HG03045 (cell line): ENCODE measurements at regions not wholly inside any gene's neighbourhood (a gene's known extent, or its start where the extent isn't known, plus 50 kb on each side); places are given as distances from the start of the nearest gene placed in this dataset.
"Not testable (repeated sequence)": the region's sequence is repeated elsewhere in the genome, so short reads cannot be mapped to it uniquely, and the experiment has no call there.

ENCODE experiments used
- ATAC-seq: cut with Tn5 transposase; IDR thresholded peaks from one replicate; pipeline ENCODE4 v1.9.1; 2021; ENCODE audit warnings: mild to moderate bottlenecking, moderate library complexity; ENCODE audit not compliant: unreplicated experiment

DNA sequence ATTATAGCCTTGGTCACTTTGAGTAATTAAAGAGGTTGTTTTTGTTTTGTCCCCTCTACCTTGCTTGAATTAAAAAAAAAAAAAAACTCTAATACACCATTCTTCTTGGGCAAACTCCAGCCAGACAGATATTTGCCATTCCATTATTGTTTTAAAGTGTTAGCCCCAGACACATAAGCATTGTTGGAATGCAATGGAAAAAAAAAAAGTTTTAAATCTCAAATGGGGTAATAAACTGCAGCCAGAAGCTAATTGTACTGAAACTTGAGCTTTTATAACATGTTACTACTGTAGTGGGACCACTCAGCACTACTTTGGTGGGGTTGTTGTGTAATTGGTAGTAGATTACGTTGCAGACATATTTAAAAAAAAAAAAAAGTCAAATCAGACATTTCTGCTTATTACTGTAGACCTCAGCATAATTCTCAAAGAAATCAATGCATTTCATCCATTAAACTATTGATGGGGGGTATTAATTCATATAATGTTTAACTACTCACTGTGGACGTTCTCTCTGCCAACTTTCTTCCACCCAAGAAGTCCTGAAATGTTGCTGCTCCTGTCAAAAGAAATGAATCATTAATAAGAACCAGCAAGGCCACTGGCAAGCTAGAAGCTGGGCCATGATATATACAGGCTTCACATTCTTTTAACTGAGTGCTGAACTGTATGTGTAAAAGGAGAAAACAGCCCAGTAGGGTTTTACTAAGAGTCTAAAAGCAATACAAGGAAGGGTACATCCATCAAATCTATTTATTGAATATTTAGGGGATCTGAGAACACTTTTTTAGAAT lies 626.6 kb upstream of the SOX9 start:
- ATAC-seq = no peak

DNA sequence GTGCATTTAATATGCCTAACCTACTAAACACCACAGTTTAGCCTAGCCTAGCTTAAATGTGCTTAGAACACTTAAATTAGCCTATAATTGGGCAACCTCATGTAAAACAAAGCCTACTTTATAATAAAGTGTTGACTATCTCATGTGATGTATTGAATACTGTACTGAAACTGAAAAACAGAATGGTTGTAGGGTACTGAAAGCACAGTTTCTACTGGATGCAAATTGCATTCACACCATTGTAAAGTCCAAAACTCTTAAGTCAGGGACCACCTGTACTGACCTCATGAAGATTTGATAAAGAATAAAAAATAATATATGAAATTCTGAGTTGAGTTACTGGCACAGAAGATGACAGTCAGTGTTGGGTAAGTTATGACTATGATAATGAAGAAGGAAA lies 625.4 kb upstream of the SOX9 start:
- no peak for ATAC-seq

DNA sequence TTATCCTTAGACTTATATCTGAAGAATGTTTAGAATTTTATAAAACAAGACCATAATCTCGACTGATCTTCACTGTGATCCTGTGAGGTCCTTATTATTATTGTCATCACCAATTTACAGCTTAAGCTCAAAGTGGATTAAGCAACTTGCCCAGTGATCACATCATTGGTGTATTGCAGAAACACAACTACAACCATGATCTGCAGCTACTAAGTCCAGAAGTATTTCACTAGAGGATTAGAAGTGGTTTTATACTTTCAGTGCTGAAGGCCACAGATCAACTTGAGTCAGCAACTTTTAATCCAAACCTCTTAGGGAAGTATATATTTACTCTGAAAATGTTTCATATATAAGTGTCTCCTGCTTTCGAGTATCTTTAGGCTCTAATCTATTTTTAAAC lies 624.3 kb upstream of the SOX9 start:
- ATAC-seq = no peak

DNA sequence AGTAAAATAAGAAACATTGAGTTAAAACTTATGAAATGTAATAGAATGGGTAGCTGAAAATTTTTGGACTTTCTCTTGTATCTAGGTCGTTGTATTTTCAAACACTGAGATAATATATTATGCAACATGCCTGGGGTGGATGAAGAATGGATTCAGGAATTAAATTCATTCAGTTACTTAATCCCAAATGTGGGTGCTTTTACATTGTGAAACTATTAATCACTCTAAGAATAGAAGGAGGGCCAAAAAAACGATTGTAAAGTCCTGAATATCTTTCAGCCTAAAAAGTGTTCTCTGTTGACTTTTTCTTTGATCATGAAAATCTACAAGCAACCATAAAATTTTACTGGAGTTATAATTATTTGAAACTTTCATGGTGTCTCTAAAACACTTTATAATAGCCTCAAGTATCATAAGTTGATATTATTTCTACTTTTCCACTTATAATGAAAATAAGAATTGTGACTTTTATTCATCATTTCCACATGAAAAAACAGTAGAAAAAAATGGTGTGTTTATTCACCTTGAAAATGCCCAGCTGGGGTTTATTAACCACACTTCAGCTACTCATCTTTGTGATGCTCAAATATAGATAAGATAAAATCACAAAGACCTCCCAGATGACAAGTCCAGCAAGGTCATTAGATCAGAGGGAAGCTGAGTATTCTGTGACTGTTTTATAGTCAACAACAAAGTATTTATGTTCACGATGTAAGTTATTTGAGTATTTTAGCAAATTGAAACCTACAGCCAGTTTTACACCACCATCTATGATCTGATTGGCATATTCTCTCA lies 619.9 kb upstream of the SOX9 start:
- no peak for ATAC-seq

DNA sequence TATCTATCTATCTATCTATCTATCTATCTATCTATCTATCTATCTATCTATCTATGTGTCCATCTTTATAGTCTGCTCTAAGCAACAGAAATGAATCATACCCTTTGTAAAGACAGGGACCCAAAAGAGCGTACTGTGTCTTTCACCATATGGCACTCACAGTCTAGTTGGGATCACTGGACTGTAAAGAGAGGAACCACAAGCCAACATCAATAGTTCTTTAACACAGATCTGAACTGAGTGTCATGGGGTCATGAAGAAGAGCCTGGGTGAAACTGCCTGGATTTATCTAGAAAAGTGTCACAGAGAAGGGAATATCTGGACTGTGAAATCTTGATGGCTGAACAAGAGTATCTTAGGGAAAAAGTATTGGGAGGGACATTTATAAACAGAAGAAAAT lies 619.1 kb upstream of the SOX9 start:
- ATAC-seq = no peak

DNA sequence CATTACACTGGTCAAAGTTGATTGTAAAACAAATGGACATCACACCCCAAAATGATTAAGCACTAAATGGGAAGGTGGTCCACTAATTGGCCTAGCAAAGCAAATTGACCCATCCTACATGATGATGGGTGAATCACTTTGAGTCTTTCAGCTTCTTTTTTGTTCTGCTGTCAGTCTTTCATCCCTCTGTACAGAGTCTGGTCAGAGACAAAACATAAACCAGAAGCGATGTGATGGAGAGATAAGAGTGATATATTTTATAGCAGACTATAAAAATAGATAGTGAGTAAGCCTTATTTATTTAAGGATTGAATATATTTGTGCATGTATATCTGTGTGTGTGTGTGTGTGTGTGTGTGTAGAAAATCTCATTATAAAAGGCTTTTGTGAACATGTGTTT lies 618.4 kb upstream of the SOX9 start:
- no peak for ATAC-seq

DNA sequence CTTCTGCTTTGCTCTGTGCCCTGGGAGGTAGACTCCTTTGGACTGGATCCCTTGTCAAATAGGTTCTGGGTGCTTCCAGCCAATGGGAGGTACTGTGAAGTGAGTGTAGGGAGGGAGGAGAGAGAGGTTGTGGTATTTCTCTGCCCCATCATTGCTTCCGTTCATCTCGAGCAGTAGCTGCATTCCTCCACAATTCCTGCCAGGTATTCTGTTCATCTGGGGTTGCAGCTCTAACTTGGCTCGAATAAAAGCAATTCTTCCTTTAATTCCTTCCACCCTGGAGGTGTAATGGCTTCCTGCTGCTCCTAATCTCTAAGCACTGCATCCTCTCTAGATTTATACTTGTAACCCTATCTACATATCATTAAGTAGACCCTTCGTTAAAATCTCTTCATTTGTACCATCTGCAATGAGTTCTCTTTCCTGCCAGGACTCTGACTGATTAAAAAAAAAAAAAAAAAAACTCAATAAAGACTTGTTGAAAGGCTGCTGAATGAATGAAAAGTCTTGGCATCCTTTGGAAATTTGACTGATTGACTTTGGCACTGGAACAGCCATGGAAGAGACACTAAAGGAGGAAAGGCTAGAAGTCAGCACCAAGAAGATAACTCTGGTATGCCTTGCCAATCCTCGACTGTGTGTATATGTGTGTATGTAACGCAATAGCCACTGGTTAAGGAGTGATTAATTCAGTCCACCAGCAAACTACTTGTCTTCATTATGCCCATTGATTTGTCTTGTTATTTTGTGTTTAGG lies 616.9 kb upstream of the SOX9 start:
- no peak for ATAC-seq

DNA sequence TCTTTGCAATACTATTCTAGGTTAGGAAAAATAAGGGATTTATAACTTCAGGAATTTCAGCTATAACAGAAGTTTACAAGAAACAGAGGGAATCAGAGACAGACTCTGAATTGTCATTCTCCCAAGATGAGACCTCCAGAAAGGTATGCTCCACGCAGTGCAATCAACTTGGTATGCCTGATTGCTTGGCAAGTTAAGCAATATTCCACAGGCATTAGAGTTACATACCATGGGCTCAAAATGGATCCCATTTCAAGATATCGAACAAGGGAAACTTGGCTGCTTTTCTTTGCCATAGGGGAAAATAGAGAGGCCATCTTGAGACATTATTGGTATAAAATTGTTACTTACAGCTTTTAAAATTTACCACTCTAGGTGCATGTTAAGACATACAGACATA lies 615.6 kb upstream of the SOX9 start:
- ATAC-seq = no peak

DNA sequence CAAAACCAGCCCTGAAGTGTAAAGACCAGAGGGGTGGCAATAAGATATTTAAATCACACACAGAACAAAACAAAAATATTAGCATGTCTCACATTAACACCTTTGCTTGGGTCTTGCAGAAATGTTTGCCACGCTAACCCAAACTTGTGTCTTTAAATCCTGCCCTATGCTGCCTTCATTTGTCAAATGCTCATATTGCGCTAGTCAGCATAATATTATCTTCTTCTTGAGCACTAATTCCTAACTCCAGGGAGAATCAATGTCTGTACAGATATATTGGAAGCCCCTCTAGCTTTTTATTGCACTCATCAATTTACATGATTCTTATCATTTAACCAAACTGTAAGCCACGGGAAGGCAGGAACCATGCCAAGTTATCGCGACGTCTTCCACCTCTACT lies 614.8 kb upstream of the SOX9 start:
- ATAC-seq = no peak

DNA sequence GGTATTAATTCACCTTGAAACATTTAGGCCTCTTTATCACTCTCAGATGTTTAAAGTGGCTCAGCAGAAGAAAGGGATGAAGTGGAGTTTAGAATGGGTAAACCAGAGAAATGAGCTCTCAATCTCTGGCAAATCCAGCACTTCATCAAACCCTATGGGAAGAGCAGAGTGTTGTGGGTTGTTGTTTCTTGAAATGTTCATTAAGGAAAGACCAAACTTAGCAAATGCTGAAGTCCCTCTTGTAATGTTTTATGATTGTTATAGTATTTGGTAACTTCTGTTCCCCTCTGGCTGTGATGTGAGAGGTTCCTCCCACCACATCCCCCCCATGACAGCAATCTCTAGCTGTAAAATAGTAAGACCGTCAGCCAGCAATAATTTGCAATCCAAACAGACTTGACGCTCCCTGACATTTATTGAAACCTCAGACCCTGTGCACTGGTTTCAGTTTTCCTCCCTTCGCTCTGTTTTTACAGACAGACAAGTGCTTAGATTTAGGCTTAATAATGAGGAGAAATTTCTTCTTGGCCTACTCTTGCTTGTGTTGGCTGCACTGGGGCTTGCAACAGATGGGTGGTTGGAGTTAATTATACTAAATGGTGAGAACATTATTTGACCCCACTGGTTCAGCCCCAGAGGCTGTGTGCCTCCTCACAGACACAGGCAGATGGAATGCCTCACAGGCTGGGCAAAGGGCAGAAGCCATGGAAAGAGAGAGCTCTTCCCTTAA lies 609.4 kb upstream of the SOX9 start:
- ATAC-seq = no peak

DNA sequence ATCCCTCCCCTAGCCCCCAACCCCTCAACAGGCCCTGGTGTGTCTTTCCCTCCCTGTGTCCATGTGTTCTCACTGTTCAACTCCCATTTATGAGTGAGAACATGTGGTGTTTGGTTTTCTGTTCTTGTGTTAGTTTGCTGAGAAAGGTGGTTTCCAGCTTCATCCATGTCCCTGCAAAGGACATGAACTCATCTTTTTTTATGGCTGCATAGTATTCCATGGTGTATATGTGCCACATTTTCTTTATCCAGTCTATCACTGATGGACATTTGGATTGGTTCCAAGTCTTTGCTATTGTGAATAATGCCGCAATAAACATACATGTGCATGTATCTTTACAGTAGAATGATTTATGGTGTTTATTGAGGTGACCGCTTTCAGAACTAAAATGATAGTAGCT lies 607.1 kb upstream of the SOX9 start:
- ATAC-seq = not testable (repeated sequence)

DNA sequence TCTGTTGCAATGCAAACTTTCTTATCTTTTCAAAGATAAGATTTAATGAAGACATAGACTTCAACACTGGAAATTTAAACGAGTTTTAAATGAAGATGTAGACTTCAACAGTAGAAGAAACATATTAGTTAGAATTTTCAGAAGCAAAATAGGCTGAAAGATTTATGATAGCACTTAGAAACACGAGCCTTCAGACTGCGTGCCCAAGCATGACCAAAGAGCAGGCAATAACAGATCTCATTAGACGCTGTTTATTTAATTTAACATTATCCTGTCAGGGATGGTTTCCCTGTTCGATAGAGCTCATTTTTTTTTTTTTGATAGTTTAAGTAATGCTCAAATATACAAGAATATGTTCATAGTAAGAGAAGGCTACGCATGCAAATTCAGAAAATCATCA lies 604.7 kb upstream of the SOX9 start:
- no peak for ATAC-seq

DNA sequence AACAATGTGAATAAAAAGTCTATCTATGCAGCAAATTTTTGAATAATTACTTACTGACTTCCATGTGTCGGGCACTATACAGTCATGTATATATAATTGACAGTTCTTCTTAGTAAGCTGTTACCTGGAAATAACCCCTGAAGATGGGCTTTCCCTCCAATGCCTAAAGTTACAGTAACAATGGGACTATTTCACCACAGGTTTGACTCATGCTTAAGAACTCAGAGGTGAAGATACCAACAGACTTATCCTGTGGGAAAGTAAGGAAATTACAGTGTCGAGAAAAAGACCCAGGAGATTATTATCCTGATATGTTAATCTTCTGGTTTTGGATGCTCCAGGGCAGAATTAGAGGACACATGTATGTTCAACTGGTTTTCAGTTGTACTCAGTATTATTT lies 601.5 kb upstream of the SOX9 start:
- no peak for ATAC-seq

DNA sequence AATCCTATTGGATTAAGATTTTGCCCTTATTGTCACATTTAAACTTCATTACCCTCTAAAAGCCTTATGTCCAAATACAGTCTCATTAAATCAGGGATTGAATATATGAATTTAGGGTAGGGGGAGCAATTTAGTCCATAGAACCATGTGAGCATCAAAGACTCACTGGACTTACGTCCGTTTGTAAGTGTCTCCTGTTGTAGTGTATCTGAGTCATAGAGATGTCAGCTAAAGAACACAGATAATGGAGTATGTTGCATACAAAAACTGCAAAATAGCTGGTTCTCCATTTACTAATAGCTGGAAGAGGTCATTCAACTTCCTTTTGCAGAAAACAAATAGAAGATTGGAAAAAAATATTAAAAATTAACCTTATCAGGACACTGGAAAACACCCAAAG lies 599.1 kb upstream of the SOX9 start:
- ATAC-seq = no peak

DNA sequence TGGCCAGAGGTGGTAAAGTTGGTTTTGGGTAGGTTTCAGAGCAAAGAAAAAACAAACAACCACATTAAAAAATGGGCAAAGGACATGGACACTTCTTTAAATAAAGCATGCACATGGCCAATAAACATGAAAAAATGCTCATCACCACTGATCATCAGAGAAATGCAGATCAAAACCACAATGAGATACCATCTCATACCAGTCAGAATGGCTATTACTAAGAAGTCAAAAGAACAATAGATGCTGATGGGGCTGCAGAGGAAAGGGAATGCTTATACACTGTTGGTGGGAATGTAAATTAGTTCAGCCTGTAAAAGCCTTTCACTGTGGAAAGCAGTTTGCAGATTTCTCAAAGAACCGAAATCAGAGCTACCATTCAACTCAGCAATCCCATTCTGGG lies 598.4 kb upstream of the SOX9 start:
- no peak for ATAC-seq

DNA sequence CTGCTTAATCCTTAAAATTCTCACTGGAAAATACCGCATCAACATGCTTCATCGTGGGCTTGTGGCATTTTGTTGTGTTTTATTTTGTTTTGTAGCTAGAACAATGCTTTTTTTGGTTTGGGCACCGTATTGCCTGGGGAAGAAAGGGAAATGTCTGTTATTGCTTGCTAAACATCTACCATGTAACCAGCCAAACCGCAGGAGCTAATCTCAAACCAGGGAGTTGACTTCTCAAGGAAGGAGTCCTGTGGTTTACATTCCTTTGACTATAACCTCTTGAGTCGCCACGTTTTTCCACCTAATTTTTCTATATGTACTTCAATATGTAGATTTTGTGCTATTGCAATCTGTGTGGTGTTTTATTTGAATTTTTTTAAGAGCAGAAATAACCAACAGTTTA lies 593.5 kb upstream of the SOX9 start:
- ATAC-seq = no peak

DNA sequence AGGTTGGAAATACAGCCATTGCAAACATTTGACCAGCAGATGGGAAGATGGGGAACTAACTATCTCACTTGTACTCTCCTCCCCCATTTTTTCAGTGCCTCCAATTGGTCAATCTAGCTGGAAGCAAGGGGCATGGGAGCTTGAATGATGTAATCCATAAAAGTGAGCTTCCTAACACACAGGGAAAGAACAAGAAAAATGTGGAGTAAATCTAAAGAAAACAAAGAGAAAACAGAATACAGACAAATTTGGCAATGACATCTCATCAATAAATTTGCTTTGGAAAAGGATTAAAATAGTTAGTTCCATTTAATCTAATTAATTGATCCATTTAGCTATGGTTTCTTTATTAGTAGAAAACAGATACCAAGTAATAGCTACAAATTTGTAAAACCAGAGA lies 592.6 kb upstream of the SOX9 start:
- ATAC-seq = no peak

DNA sequence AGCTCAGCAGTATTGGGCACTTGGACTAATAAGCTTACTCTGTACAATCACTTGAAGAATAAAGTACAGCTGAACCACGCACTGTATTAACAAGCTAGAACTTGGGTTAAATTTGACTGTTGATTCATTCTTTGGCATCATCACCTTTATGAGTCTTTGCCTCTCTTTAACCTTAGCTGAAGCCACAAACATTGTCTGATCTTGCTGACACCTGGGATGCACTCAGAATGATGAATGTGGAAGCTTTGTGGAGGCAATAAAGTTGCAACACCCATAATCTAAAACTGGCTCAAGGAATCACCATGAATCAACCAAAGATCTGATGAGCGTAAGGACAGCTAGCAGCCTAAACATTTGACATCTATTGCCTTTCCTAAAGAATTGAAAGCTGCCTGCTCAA lies 590.6 kb upstream of the SOX9 start:
- ATAC-seq = no peak

DNA sequence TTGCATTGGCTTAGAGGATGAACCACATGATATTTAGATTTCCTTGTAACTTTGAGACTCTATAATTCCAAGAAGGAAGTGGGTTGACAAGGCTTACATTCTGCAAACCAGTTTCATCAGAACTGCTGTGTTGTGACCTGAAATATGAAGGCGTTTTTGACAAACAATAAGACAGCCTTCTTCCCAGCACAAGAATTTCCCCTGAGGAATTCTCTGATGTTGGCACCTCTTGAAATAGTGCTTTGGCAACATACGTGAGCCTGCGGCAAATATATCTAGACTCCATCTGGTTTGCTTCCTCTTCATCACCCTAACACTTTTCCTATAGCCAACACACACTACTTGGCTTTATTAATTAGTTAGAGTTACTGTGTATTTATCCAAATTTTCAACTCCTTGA lies 585.5 kb upstream of the SOX9 start:
- no peak for ATAC-seq

DNA sequence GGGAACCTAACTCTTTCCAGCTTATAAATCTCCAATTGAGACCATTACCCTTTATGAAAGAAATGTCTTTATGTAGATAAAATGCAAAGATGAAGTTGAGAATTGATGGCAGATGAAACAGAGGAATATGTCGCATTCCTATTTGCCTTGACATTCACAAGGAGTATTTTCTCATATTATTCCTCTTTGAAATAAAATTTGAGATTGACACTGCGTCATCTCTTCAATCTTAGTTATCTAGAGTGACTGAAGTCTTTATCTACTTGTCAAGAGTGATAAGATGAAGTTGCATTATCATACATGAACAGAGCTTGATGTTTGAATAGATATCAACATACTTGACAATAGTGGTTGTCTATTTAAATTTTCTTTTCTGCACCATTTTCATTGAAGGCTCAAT lies 574.4 kb upstream of the SOX9 start:
- ATAC-seq = no peak

DNA sequence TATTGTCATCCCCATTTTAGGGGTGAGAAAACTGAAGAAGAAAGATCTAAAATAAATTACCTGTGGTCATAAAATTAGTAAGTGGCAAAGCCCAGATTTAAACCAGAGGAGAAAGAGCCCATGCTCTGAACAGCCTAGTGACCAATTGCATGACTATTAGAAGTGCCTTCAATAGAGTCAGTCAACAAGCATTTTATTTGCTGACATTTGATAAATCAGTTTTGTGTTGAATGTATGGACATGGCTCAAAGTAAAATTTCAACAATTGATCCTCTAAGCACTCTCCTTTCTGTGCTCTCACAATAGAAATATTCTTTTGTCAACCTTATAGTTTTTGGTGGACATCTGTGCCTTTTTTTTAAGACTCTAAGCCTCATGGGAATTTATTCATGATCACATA lies 572.9 kb upstream of the SOX9 start:
- ATAC-seq = no peak
